ENCODE measurements at regions not wholly inside any gene's neighbourhood (a gene's known extent, or its start where the extent isn't known, plus 50 kb on each side); places are given as distances from the start of the nearest gene placed in this dataset.
"Not testable (repeated sequence)": the region's sequence is repeated elsewhere in the genome, so short reads cannot be mapped to it uniquely, and the experiment has no call there.

DNA sequence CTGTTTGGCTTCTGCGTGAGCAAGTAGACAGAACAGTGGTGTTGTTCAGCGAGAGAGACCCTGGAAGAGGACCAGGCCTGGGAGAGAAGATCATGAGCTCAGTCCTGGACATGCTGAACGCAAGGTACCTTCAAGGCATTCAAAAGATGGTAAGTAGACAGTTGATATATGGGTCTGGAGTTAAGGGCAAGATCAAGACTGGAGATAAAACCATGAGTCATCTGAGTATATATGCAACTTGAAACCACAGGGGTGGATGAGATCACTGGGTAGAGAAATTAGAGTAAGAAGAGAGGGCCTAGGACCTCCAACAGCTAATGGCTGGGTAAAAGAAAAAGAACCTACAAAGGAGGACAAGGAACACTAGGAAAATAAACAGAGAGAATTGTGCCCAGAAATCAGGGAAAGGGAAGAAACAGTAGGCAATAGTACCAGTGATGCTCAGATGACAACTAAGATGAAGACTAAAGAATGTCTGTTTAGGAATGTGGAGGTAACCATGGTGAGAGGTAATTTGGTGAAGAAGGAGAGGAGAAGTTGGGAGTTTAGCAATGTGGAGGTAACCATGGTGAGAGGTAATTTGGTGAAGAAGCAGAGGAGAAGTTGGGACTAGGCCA is 343.2 kb upstream of the ADAMTS9 start:
- DNase-seq = no peak

- DNase-seq = no peak
Measured at GRCh38 chr3:65030014-65030627, 342.3 kb upstream of the ADAMTS9 start.

DNA sequence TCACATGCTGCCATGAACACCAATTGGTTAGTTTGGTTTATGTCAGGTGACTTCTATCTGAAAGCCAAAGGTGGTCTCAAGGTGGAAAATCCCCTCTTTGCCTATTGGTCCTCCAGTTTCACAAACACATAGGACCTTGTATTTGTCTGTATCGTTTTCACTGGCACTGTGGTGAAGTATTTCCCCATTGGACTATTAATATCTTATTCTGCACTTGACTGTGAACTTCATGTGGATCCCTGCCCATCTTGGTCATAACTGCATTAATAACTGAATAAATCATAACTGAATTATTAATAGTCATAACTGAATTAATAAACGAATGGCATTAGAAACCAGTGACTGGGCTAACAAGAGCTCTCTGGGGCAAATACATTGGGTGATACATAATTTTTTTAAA is 341.3 kb upstream of the ADAMTS9 start:
- DNase-seq = no peak

GRCh38 chr3:65028024-65028423 is 340.2 kb upstream of the ADAMTS9 start:
- no peak for DNase-seq

GRCh38 chr3:65027335-65027734 is 339.5 kb upstream of the ADAMTS9 start:
- DNase-seq = no peak

DNA sequence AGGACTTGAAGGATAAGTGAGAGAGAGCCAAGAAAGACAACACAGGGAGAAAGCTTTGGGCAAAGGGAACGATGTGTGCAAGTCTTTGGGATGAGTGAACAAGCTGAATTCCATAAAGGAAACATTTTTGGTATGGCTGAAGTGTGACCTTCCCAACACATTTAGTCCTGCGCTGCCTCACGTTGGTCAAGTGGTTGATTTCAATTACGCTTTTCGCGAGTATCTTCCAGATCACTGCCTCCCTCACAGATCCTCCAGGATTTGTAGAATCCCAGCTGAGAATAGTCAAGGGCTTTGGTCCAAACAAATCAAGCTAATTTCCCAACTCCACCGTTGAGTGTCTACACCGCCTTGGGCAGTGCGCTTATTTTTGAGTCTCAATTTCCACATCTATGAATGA is 338.4 kb upstream of the ADAMTS9 start:
- DNase-seq = no peak

DNA sequence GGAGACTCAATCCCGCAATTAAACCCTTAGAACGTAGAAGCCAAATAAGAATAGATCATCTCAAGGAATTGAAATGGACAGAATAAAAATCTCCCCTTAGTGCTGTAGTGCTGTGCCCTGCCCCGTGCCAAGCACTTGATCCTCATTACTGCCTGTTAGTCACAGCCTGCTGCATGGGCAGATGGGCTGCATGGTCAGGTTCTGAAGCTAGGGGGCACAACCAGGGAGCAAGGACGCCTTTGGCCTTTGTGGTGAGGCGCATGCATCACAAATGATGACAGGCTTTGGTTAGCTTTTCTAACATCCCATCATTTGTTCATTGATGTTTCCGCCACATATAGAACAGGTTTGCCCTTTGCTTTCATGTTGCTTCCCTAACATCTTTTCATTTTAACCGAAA is 336.3 kb upstream of the ADAMTS9 start:
- DNase-seq = no peak

- DNase-seq = no peak
Measured at GRCh38 chr3:65020281-65021160, 332.7 kb upstream of the ADAMTS9 start.

DNA sequence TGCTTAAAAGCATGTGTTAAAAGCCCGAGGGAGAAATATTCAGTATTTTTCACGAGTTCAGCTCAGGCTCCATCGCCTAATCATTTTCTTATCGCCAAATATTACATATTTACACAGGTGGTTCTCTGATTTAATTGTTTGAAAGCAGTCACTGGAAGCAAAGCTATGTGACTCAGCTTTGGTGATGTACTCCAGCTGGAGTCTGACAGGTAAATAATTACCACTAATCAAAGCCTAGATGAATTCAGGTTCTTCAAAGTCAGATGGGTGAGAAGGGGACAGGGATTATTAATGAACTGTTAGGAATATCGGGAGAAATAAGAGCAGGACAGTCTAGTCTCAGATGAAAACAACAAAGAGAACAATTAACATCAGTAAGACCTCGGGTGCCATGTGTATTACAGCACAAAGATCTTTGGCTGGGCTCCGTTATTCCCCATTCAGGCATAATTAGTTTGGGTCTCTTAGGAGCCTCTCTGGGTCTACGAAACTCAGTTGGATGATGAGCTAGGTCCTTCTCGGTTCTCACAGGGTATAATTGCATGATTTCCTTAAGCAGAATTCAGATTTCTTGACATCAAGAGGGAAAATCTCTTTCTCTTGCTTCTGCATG is 331.7 kb upstream of the ADAMTS9 start:
- DNase-seq = no peak

DNA sequence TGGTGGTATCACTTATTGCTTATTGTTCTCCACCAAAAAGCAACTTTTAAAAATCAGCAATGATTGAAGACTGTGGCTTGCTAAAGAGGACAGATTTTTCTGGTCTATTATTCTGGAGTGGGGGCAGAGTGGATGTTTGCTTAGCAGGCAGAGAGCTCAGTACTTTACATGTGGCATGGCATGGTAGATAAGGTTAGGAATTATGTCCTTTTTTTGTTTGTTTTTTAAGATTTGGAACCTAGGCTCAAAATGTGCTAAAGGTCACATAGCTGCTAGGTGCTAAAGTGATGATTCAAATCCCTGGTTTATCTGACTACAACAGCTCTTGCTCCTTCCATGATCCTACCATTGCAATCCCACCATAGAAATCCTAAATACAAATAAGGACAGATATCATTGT is 331.0 kb upstream of the ADAMTS9 start:
- DNase-seq = no peak

- DNase-seq = no peak
Measured at GRCh38 chr3:65017359-65017758, 329.6 kb upstream of the ADAMTS9 start.

- no peak for DNase-seq
Measured at GRCh38 chr3:65015711-65016110, 327.9 kb upstream of the ADAMTS9 start.

GRCh38 chr3:65013053-65013452 is 325.3 kb upstream of the ADAMTS9 start:
- DNase-seq = no peak

DNA sequence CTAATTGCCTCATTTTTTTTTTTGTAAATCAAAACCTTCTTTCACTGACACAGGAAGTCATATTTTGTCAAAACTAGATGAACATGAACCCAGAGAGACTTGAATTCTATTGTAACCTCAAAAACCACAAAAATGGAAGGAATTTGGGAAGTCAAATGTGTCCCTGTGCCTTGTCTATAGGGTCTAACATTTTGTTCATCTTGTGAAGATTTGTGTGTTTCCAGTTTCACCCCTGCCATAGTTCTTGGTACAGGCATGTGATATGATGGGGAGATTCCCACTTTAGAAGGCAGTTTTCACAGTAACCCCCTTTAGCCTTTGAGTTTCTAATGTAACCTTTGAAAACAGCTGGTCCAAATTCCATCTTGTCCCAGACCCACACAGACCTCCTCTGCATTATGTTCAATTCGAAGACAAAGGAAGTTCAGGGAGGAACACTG is 318.5 kb upstream of the ADAMTS9 start:
- DNase-seq = no peak

DNA sequence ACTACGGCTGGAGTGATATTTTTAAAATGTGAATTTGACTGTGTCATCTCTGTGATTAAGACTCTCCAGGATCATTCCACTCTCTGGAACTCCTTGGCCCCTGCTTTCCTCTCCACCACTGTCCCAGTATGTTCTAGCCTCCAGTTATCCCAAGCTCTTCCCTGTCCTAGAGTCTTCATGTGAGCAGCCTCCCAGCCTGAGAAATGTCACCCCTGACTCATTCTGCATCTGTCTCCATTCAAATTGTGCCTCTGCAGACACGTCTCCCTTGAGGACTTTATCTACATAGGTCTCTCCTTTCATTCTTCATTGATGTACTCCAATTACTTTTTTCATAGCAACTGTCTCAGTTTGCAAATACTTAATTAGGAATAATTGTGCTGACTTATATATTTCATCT is 317.7 kb upstream of the ADAMTS9 start:
- no peak for DNase-seq

DNA sequence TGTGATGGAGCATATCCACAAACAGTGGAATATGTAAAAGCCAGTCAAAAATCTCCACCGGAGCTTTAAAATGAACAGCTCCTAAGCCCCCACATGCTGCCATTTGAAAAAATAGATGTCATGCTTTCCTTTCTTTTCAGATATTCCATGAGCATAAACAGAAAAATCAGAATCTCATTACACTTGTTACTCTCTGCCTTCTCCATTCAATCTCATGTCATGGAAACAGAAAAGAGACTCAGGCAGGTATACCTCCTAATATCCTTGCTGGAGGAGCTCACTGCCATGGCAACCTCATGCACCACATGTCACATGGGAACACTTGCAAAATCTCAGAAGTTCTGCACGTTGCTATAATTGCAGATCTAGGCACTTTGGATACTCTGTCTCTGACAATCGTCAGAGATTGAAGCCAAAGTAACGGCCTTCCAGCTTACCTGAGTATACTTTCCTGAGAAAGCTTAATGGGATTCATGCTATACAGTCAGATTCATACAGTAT is 317.0 kb upstream of the ADAMTS9 start:
- DNase-seq = no peak

- no peak for DNase-seq
Measured at GRCh38 chr3:65004306-65004705, 316.5 kb upstream of the ADAMTS9 start.

GRCh38 chr3:65001119-65001518 is 313.3 kb upstream of the ADAMTS9 start:
- DNase-seq = not testable (repeated sequence)

DNA sequence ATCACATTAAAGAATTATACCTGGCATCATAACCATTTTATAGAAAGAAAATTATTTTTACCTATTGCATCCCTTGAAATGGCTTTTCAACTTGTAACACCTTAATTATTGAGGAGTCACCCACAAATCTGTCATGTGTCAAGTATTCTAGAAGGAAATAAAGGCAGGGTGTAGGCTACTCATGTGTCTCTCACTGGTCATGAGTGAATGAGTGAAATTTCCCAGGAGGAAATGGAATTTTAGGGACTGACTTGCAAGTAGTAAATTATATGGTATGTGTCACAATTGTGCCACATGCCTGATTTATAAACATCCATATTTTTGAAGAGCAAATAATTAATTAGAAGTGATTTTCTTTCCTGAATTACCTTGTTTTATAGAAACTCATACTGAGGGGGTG is 310.5 kb upstream of the ADAMTS9 start:
- DNase-seq = no peak

- no peak for DNase-seq
Measured at GRCh38 chr3:64995857-64996551, 308.2 kb upstream of the ADAMTS9 start.

- no peak for DNase-seq
Measured at GRCh38 chr3:64993781-64994180, 306.0 kb upstream of the ADAMTS9 start.

DNA sequence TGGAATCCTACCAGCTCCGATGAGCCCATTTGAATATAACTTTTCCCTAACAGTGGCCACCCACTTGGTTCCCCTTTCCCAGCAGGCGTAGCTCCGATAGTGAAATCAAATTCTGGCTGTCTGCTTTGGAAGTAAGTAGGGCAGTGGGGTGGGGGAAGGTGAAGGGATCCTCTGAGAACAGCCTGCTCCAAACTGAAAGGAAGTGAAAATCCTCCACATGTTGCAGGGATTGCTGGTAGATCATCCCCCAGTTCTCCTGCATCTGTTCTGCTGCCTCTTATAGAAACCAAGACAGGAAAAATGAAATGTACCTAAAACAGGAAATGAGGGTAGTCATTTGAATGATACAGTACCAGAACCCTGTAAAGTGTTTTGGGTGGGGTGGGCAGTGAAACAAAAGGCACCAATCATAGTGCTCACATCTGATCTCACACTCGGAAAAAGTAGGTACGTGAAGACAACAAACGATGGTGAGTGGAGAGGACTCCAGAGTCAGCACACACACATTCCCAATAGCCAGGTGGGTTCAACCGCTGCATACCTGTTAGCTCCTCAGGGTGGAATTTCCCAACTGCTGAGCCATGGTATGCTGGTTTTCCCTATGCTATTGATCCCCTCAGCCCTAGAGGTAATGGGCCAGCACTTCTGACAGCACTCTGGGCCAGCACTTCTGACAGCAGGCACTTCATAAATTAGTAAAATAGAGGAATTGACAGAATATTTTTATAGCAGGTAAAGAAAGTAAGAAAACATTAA is 304.9 kb upstream of the ADAMTS9 start:
- DNase-seq = no peak

Measured in MV-4-11 (cell line).